ENCODE measurements at regions not wholly inside any gene's neighbourhood (a gene's known extent, or its start where the extent isn't known, plus 50 kb on each side); places are given as distances from the start of the nearest gene placed in this dataset.

GRCh38 chr5:98602534-98603112 is 170.8 kb upstream of the RGMB start:
- no peak for TF ChIP-seq ZNF274 (IDR thresholded peaks at IDR 0.05; ENCODE audit: low read depth, low read length)

GRCh38 chr5:98603456-98603855 is 170.0 kb upstream of the RGMB start:
- TF ChIP-seq ZNF274 (IDR thresholded peaks at IDR 0.05; ENCODE audit: low read depth, low read length): no peak
- no peak overlapping the region for H3K4me3 ChIP-seq (ENCODE audit: low read length)

More at GRCh38 chr5:98602534-98603112, 170.8 kb upstream of the RGMB start:
- no peak overlapping the region for H3K4me3 ChIP-seq (ENCODE audit: low read length)

GRCh38 chr5:98604301-98604700 is 169.2 kb upstream of the RGMB start:
- no peak for TF ChIP-seq ZNF274 (IDR thresholded peaks at IDR 0.05; ENCODE audit: low read depth, low read length)
- no peak overlapping the region for H3K4me3 ChIP-seq (ENCODE audit: low read length)

- TF ChIP-seq ZNF274 (IDR thresholded peaks at IDR 0.05; ENCODE audit: low read depth, low read length): no peak
- H3K4me3 ChIP-seq (ENCODE audit: low read length): no peak overlapping the region
Observed at GRCh38 chr5:98604721-98605425, 168.6 kb upstream of the RGMB start.

GRCh38 chr5:98605426-98605825 is 168.0 kb upstream of the RGMB start:
- no peak for TF ChIP-seq ZNF274 (IDR thresholded peaks at IDR 0.05; ENCODE audit: low read depth, low read length)
- H3K4me3 ChIP-seq (ENCODE audit: low read length): no peak overlapping the region

- no peak overlapping the region for H3K4me3 ChIP-seq (ENCODE audit: low read length)
- no peak for TF ChIP-seq ZNF274 (IDR thresholded peaks at IDR 0.05; ENCODE audit: low read depth, low read length)
Observed at GRCh38 chr5:98606961-98607360, 166.5 kb upstream of the RGMB start.

- no peak overlapping the region for H3K4me3 ChIP-seq (ENCODE audit: low read length)
- no peak for TF ChIP-seq ZNF274 (IDR thresholded peaks at IDR 0.05; ENCODE audit: low read depth, low read length)
Observed at GRCh38 chr5:98608052-98608451, 165.4 kb upstream of the RGMB start.

- H3K4me3 ChIP-seq (ENCODE audit: low read length): no peak overlapping the region
- no peak for TF ChIP-seq ZNF274 (IDR thresholded peaks at IDR 0.05; ENCODE audit: low read depth, low read length)
Observed at GRCh38 chr5:98614341-98614740, 159.1 kb upstream of the RGMB start.

GRCh38 chr5:98621821-98622220 is 151.6 kb upstream of the RGMB start:
- TF ChIP-seq ZNF274 (IDR thresholded peaks at IDR 0.05; ENCODE audit: low read depth, low read length): no peak
- H3K4me3 ChIP-seq (ENCODE audit: low read length): no peak overlapping the region

- no peak for TF ChIP-seq ZNF274 (IDR thresholded peaks at IDR 0.05; ENCODE audit: low read depth, low read length)
- no peak overlapping the region for H3K4me3 ChIP-seq (ENCODE audit: low read length)
Observed at GRCh38 chr5:98624145-98624880, 149.2 kb upstream of the RGMB start.

- TF ChIP-seq ZNF274 (IDR thresholded peaks at IDR 0.05; ENCODE audit: low read depth, low read length): no peak
- no peak overlapping the region for H3K4me3 ChIP-seq (ENCODE audit: low read length)
Observed at GRCh38 chr5:98627121-98627520, 146.3 kb upstream of the RGMB start.

GRCh38 chr5:98630621-98631020 is 142.8 kb upstream of the RGMB start:
- no peak overlapping the region for H3K4me3 ChIP-seq (ENCODE audit: low read length)
- TF ChIP-seq ZNF274 (IDR thresholded peaks at IDR 0.05; ENCODE audit: low read depth, low read length): no peak

- no peak for TF ChIP-seq ZNF274 (IDR thresholded peaks at IDR 0.05; ENCODE audit: low read depth, low read length)
- H3K4me3 ChIP-seq (ENCODE audit: low read length): no peak overlapping the region
Observed at GRCh38 chr5:98631311-98632054, 142.0 kb upstream of the RGMB start.

- H3K4me3 ChIP-seq (ENCODE audit: low read length): no peak overlapping the region
- TF ChIP-seq ZNF274 (IDR thresholded peaks at IDR 0.05; ENCODE audit: low read depth, low read length): no peak
Observed at GRCh38 chr5:98635656-98636055, 137.8 kb upstream of the RGMB start.
